Trophoblast cell (in vitro differentiated cells and primary cell): ENCODE measurements at regions not wholly inside any gene's neighbourhood (a gene's known extent, or its start where the extent isn't known, plus 50 kb on each side); places are given as distances from the start of the nearest gene placed in this dataset.

Experiments
- DNase-seq, 2 donors: peaks; one replicate each; pipeline ENCODE4 v3.0.0-alpha.2; 2016
- H2AFZ ChIP-seq: 2 replicates; pipeline ENCODE4 v1.6.1; 2013; ENCODE audit warnings: low read length, moderate library complexity, mild to moderate bottlenecking; ENCODE audit not compliant: insufficient read depth, poor library complexity
- H2AK5ac ChIP-seq: 2 replicates; pipeline ENCODE4 v1.6.1; 2013; ENCODE audit warnings: mild to moderate bottlenecking, low read length
- H2BK120ac ChIP-seq: 2 replicates; pipeline ENCODE4 v1.6.1; 2013; ENCODE audit warnings: low read length, mild to moderate bottlenecking, moderate library complexity; ENCODE audit not compliant: insufficient read depth, poor library complexity
- H2BK12ac ChIP-seq: 2 replicates; pipeline ENCODE4 v1.6.1; 2013; ENCODE audit warnings: mild to moderate bottlenecking, low read length, moderate library complexity
- H2BK5ac ChIP-seq: 2 replicates; pipeline ENCODE4 v1.6.1; 2013; ENCODE audit warnings: low read length, low read depth, moderate library complexity, mild to moderate bottlenecking; ENCODE audit not compliant: poor library complexity
- H3K14ac ChIP-seq: 2 replicates; pipeline ENCODE4 v1.6.1; 2013; ENCODE audit warnings: mild to moderate bottlenecking, low read length
- H3K18ac ChIP-seq: 2 replicates; pipeline ENCODE4 v1.6.1; 2013; ENCODE audit warnings: mild to moderate bottlenecking, low read length
- H3K23ac ChIP-seq: 2 replicates; pipeline ENCODE4 v1.6.1; 2013; ENCODE audit warnings: low read length
- H3K27ac ChIP-seq: 2 replicates; pipeline ENCODE4 v1.5.1; 2013; ENCODE audit warnings: low read depth, mild to moderate bottlenecking, inconsistent platforms, low read length, moderate library complexity
- H3K27me3 ChIP-seq: 2 replicates; pipeline ENCODE4 v1.6.1; 2013; ENCODE audit warnings: inconsistent platforms, mild to moderate bottlenecking, low read length, moderate library complexity; ENCODE audit not compliant: insufficient read depth
- H3K36me3 ChIP-seq, 2 experiments: 1 replicate in 1 of 2; 2 replicates in 1 of 2; pipeline ENCODE4 v1.6.1; 2013; ENCODE audit warnings: low read length in 2 of 2, mild to moderate bottlenecking in 2 of 2, moderate library complexity in 1 of 2; ENCODE audit not compliant: insufficient read depth in 2 of 2, control insufficient read depth in 1 of 2
- H3K4ac ChIP-seq: 2 replicates; pipeline ENCODE4 v1.6.1; 2013; ENCODE audit warnings: low read depth, mild to moderate bottlenecking, low read length, moderate library complexity
- H3K4me1 ChIP-seq, 2 experiments: 1 replicate in 1 of 2; 2 replicates in 1 of 2; pipeline ENCODE4 v1.6.1; 2013; ENCODE audit warnings: low read length in 2 of 2, mild to moderate bottlenecking in 2 of 2, moderate library complexity in 1 of 2; ENCODE audit not compliant: insufficient read depth in 2 of 2, control insufficient read depth in 1 of 2
- H3K4me2 ChIP-seq: 2 replicates; pipeline ENCODE4 v1.6.1; 2013; ENCODE audit warnings: inconsistent platforms, mild to moderate bottlenecking, low read length, moderate library complexity
- H3K4me3 ChIP-seq: 2 replicates; pipeline ENCODE4 v1.5.1; 2013; ENCODE audit warnings: mild to moderate bottlenecking, low read depth, low read length, inconsistent platforms
- H3K79me1 ChIP-seq: one replicate; pipeline ENCODE4 v1.6.1; 2013; ENCODE audit warnings: low read length
- H3K79me2 ChIP-seq: 2 replicates; pipeline ENCODE4 v1.6.1; 2013; ENCODE audit warnings: low read length, mild to moderate bottlenecking; ENCODE audit not compliant: control insufficient read depth, insufficient read depth, poor library complexity
- H3K9ac ChIP-seq: 2 replicates; pipeline ENCODE4 v1.6.1; 2013; ENCODE audit warnings: mild to moderate bottlenecking, low read length
- H3K9me3 ChIP-seq: 2 replicates; pipeline ENCODE4 v1.6.1; 2013; ENCODE audit warnings: low read depth, mild to moderate bottlenecking, control low read depth, inconsistent platforms, low read length; ENCODE audit not compliant: insufficient read depth
- H4K12ac ChIP-seq: 2 replicates; pipeline ENCODE4 v1.6.1; 2013; ENCODE audit warnings: low read depth, mild to moderate bottlenecking, low read length, moderate library complexity
- H4K8ac ChIP-seq: 2 replicates; pipeline ENCODE4 v1.6.1; 2013; ENCODE audit warnings: low read depth, mild to moderate bottlenecking, low read length, moderate library complexity
- H4K91ac ChIP-seq: one replicate; pipeline ENCODE4 v1.6.1; 2013; ENCODE audit warnings: low read depth, mild to moderate bottlenecking, low read length, moderate library complexity
- WGBS: extraction: QIAGEN DNeasy Blood & Tissue Kit; methylation state at CpG from one replicate; pipeline ENCODE4 v1.1.7; 2013; ENCODE audit warnings: missing lambda C conversion rate; ENCODE audit not compliant: insufficient read length, insufficient coverage; ENCODE audit errors: extremely low coverage; 5-methylcytosine and 5-hydroxymethylcytosine counted together

DNA sequence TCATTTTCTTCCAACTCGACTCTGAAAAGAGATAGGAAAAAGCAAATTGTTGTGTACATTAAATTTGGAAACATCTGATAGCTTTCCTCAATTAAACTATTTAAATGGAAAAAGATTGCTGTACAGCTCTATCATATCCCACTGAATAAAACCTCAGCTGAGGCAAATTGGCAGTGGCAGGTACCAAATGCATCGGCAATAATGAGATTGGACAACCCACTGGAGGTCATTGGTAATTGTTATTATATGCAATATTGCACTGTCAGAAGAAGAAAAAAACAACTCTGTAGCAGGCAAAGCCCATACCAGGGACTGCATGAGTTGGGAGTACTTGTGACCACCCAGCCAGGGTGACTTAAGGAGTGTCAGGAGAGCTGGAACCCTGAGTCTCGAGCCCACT, 291.6 kb upstream of the SKOR2 start:
- WGBS = no CpG with 5 or more reads among the region's 3 CpGs
- no peaks in the 10 kb centered on the region for H3K9me3 ChIP-seq
- DNase-seq = no peak

DNA sequence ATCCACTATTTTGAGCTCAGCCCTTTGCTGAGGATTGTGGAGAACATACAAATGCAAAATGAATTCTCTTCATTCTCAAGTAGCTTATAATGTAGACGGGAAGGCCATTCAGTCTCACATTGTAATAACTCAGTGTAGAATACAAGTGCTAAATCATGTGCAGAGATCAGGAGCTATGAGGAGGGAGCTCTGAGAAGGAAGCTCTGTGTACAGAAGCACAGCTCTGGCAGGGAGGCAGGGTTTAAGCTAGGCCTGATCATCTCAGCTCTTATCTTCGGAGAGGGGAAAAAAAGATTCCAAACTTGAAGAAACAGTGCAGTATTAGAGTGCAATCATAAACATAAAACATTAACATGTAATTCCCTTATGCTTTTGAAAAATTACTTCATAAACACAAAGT, 291.1 kb upstream of the SKOR2 start:
- H2BK120ac ChIP-seq = no peak overlapping the region
- DNase-seq = no peak
- H3K79me2 ChIP-seq = no peaks in the 10 kb centered on the region
- no peak overlapping the region for H2AFZ ChIP-seq
- no peaks in the 10 kb centered on the region for H3K27me3 ChIP-seq
- no peak overlapping the region for H3K18ac ChIP-seq
- no CpG with 5 or more reads among the region's 2 CpGs for WGBS
- H3K36me3 ChIP-seq = no peaks in the 10 kb centered on the region
- no peak overlapping the region for H3K14ac ChIP-seq
- H4K12ac ChIP-seq = no peak overlapping the region
- H3K9ac ChIP-seq = no peak overlapping the region
- no peak overlapping the region for H3K27ac ChIP-seq
- H3K9me3 ChIP-seq = no peaks in the 10 kb centered on the region
- H3K79me1 ChIP-seq = no peaks in the 10 kb centered on the region
- no peak overlapping the region for H2BK12ac ChIP-seq
- H2AK5ac ChIP-seq = no peak overlapping the region
- no peak overlapping the region for H3K4ac ChIP-seq
- H3K4me3 ChIP-seq = no peak overlapping the region
- H2BK5ac ChIP-seq = no peak overlapping the region
- H4K91ac ChIP-seq = no peak overlapping the region
- H3K4me2 ChIP-seq = no peak overlapping the region
- H3K23ac ChIP-seq = no peak overlapping the region
- no peaks in the 10 kb centered on the region for H3K4me1 ChIP-seq
- H4K8ac ChIP-seq = no peak overlapping the region

More for the DNA sequence above, 291.6 kb upstream of the SKOR2 start:
- Histone ChIP-seq H2BK120ac (no peak overlapping the region), H2BK5ac (no peak overlapping the region), H3K79me1 (no peaks in the 10 kb centered on the region), H4K91ac (no peak overlapping the region), H4K12ac (no peak overlapping the region), H3K9ac (no peak overlapping the region), H3K14ac (no peak overlapping the region), H3K4me3 (no peak overlapping the region), H2AFZ (no peak overlapping the region), H3K27me3 (no peaks in the 10 kb centered on the region), H4K8ac (no peak overlapping the region), H3K4me1 (no peaks in the 10 kb centered on the region), H3K18ac (no peak overlapping the region), H3K4ac (no peak overlapping the region), H2BK12ac (no peak overlapping the region), H3K4me2 (no peak overlapping the region), H3K27ac (no peak overlapping the region), H2AK5ac (no peak overlapping the region), H3K79me2 (no peaks in the 10 kb centered on the region), H3K36me3 (no peaks in the 10 kb centered on the region), H3K23ac (no peak overlapping the region)

GRCh38 chr18:47531717-47532116, 280.3 kb upstream of the SKOR2 start:
- Histone ChIP-seq H3K4me2 (no peak overlapping the region), H2BK12ac (no peak overlapping the region), H3K36me3 (no peaks in the 10 kb centered on the region), H2AFZ (no peak overlapping the region), H3K23ac (no peak overlapping the region), H4K12ac (no peak overlapping the region), H3K79me2 (no peaks in the 10 kb centered on the region), H2BK120ac (no peak overlapping the region), H3K4ac (no peak overlapping the region), H3K4me1 (peaks cover 4 to 5% of the 10 kb centered on the region in 2 experiments), H3K9me3 (peaks cover 2% of the 10 kb centered on the region), H2AK5ac (no peak overlapping the region), H2BK5ac (no peak overlapping the region), H3K79me1 (no peaks in the 10 kb centered on the region), H3K27ac (no peak overlapping the region), H3K27me3 (no peaks in the 10 kb centered on the region), H3K14ac (no peak overlapping the region), H4K91ac (no peak overlapping the region), H3K18ac (no peak overlapping the region), H4K8ac (no peak overlapping the region), H3K9ac (no peak overlapping the region), H3K4me3 (no peak overlapping the region)
- no peak for DNase-seq
- no CpG with 5 or more reads among the region's 27 CpGs for WGBS

GRCh38 chr18:47530695-47531094, 279.2 kb upstream of the SKOR2 start:
- H2BK120ac ChIP-seq = no peak overlapping the region
- no peak overlapping the region for H2BK12ac ChIP-seq
- H4K91ac ChIP-seq = no peak overlapping the region
- no peak overlapping the region for H2AFZ ChIP-seq
- WGBS = no CpG with 5 or more reads among the region's 3 CpGs
- no peak overlapping the region for H3K23ac ChIP-seq
- no peaks in the 10 kb centered on the region for H3K79me1 ChIP-seq
- no peak overlapping the region for H4K12ac ChIP-seq
- no peak overlapping the region for H3K4me3 ChIP-seq
- no peak overlapping the region for H2BK5ac ChIP-seq
- H3K27ac ChIP-seq = no peak overlapping the region
- DNase-seq = no peak
- no peak overlapping the region for H2AK5ac ChIP-seq
- no peak overlapping the region for H3K14ac ChIP-seq
- peaks cover 2% of the 10 kb centered on the region for H3K9me3 ChIP-seq
- no peaks in the 10 kb centered on the region for H3K27me3 ChIP-seq
- H3K36me3 ChIP-seq = no peaks in the 10 kb centered on the region
- no peaks in the 10 kb centered on the region for H3K79me2 ChIP-seq
- H3K18ac ChIP-seq = no peak overlapping the region
- H3K4ac ChIP-seq = no peak overlapping the region
- H3K4me2 ChIP-seq = no peak overlapping the region
- H3K9ac ChIP-seq = no peak overlapping the region
- no peak overlapping the region for H4K8ac ChIP-seq
- H3K4me1 ChIP-seq = peaks cover 4 to 5% of the 10 kb centered on the region in 2 experiments
